ENCODE measurements at regions not wholly inside any gene's neighbourhood (a gene's known extent, or its start where the extent isn't known, plus 50 kb on each side); places are given as distances from the start of the nearest gene placed in this dataset.
A peak's percentile ranks its signal among the peaks of the same experiment; 100 is the strongest.
"Not testable (repeated sequence)": the region's sequence is repeated elsewhere in the genome, so short reads cannot be mapped to it uniquely, and the experiment has no call there.

GRCh38 chr12:46569826-46570439 is 197.4 kb upstream of the SLC38A2 start:
- TF ChIP-seq CTCF (IDR thresholded peaks at IDR 0.05; ENCODE audit: low read depth, low read length): no peak
- in situ Hi-C loops (cut with HindIII; ENCODE audit: low sequenced_read_pairs): no loop called here
- no peak overlapping the region for H3K4me3 ChIP-seq (ENCODE audit: low read depth, low read length)
- no peak for DNase-seq (ENCODE audit: low read depth, low spot score)

GRCh38 chr12:46567667-46568066 is 195.1 kb upstream of the SLC38A2 start:
- no peak for TF ChIP-seq CTCF (IDR thresholded peaks at IDR 0.05; ENCODE audit: low read depth, low read length)
- DNase-seq (ENCODE audit: low read depth, low spot score): no peak
- in situ Hi-C loops (cut with HindIII; ENCODE audit: low sequenced_read_pairs): no loop called here
- H3K4me3 ChIP-seq (ENCODE audit: low read depth, low read length): no peak overlapping the region

- TF ChIP-seq CTCF (IDR thresholded peaks at IDR 0.05; ENCODE audit: low read depth, low read length): no peak
- no peak overlapping the region for H3K4me3 ChIP-seq (ENCODE audit: low read depth, low read length)
- in situ Hi-C loops (cut with HindIII; ENCODE audit: low sequenced_read_pairs): no loop called here
- DNase-seq (ENCODE audit: low read depth, low spot score): peak; percentile 86
These were observed 190.2 kb upstream of the SLC38A2 start for GRCh38 chr12:46562625-46563225.

- DNase-seq (ENCODE audit: low read depth, low spot score); in situ Hi-C loops (cut with HindIII; ENCODE audit: low sequenced_read_pairs): not testable (repeated sequence)
These were observed 189.4 kb upstream of the SLC38A2 start for GRCh38 chr12:46561769-46562624.

GRCh38 chr12:46560874-46561273 is 188.3 kb upstream of the SLC38A2 start:
- TF ChIP-seq CTCF (IDR thresholded peaks at IDR 0.05; ENCODE audit: low read depth, low read length): no peak

More at GRCh38 chr12:46561769-46562624, 189.4 kb upstream of the SLC38A2 start:
- H3K4me3 ChIP-seq (ENCODE audit: low read depth, low read length): not testable (repeated sequence)

GRCh38 chr12:46560089-46560488 is 187.5 kb upstream of the SLC38A2 start:
- no peak for TF ChIP-seq CTCF (IDR thresholded peaks at IDR 0.05; ENCODE audit: low read depth, low read length)
- DNase-seq (ENCODE audit: low read depth, low spot score): no peak
- in situ Hi-C loops (cut with HindIII; ENCODE audit: low sequenced_read_pairs): no loop called here

More at GRCh38 chr12:46560874-46561273, 188.3 kb upstream of the SLC38A2 start:
- no peak overlapping the region for H3K4me3 ChIP-seq (ENCODE audit: low read depth, low read length)
- no peak for DNase-seq (ENCODE audit: low read depth, low spot score)
- in situ Hi-C loops (cut with HindIII; ENCODE audit: low sequenced_read_pairs): no loop called here

GRCh38 chr12:46559311-46559710 is 186.7 kb upstream of the SLC38A2 start:
- in situ Hi-C loops (cut with HindIII; ENCODE audit: low sequenced_read_pairs): no loop called here
- no peak for DNase-seq (ENCODE audit: low read depth, low spot score)
- no peak overlapping the region for H3K4me3 ChIP-seq (ENCODE audit: low read depth, low read length)
- no peak for TF ChIP-seq CTCF (IDR thresholded peaks at IDR 0.05; ENCODE audit: low read depth, low read length)

More at GRCh38 chr12:46560089-46560488, 187.5 kb upstream of the SLC38A2 start:
- H3K4me3 ChIP-seq (ENCODE audit: low read depth, low read length): no peak overlapping the region

All from astrocyte of the spinal cord (primary cell).